HEK293T (cell line): ENCODE measurements at regions not wholly inside any gene's neighbourhood (a gene's known extent, or its start where the extent isn't known, plus 50 kb on each side); places are given as distances from the start of the nearest gene placed in this dataset.

ENCODE experiments used
- ARNT ChIP-seq: fragments of 450-650 bp; IDR thresholded peaks from 2 replicates; pipeline ENCODE4 v1.6.1; 2017; ENCODE audit warnings: mild to moderate bottlenecking
- BHLHE40 ChIP-seq: fragments of 450-650 bp; IDR thresholded peaks from 2 replicates; pipeline ENCODE4 v1.6.1; 2016; ENCODE audit warnings: mild to moderate bottlenecking, moderate library complexity, borderline replicate concordance
- FOXK2 ChIP-seq: fragments of 450-650 bp; IDR thresholded peaks from 2 replicates; pipeline ENCODE4 v1.6.1; 2016; ENCODE audit warnings: mild to moderate bottlenecking
- LEF1 ChIP-seq: fragments of 450-650 bp; IDR thresholded peaks from 2 replicates; pipeline ENCODE4 v1.6.1; 2017; ENCODE audit warnings: mild to moderate bottlenecking, borderline replicate concordance
- SP1 ChIP-seq: fragments of 450-650 bp; IDR thresholded peaks from 2 replicates; pipeline ENCODE4 v1.6.1; 2017
- ZNF384 ChIP-seq: fragments of 450-650 bp; IDR thresholded peaks from 2 replicates; pipeline ENCODE4 v1.6.1; 2016

- no peak for TF ChIP-seq FOXK2
- TF ChIP-seq ARNT: no peak
- no peak for TF ChIP-seq LEF1
- TF ChIP-seq ZNF384: no peak
- TF ChIP-seq BHLHE40: no peak
- no peak for TF ChIP-seq SP1
Measured at GRCh38 chr2:7625392-7626138, 708.4 kb downstream of the RNF144A start.
